ENCODE measurements at regions not wholly inside any gene's neighbourhood (a gene's known extent, or its start where the extent isn't known, plus 50 kb on each side); places are given as distances from the start of the nearest gene placed in this dataset.

- Histone ChIP-seq H3K27me3 (no peaks in the 10 kb centered on the region), H3K4me3 (no peak overlapping the region), H3K9me3 (no peaks in the 10 kb centered on the region), H3K4me1 (no peaks in the 10 kb centered on the region), H3K36me3 (no peaks in the 10 kb centered on the region), H3K27ac (no peak overlapping the region)
- WGBS, 2 donors (ENCODE audit: low coverage in 1 of 2): 85% methylated on average over 5 to 7 of the region's 7 CpGs
- intact Hi-C loops (cut with DNase I; ENCODE audit: low total_unique reads) (no loop called here), in situ Hi-C loops (cut with MboI; ENCODE audit: low pct_ligation_motif_present in 1 of 4, low pct_unique_long_range_greater_than_20kb in 1 of 4, low sequenced_read_pairs in 3 of 4) (no loop called here)
- DNase-seq: no peak
- TF ChIP-seq POLR2A (IDR thresholded peaks at IDR 0.05) (no peak), CTCF (IDR thresholded peaks at IDR 0.05) (no peak), POLR2AphosphoS5 (IDR thresholded peaks at IDR 0.05) (no peak), EP300 (IDR thresholded peaks at IDR 0.05; ENCODE audit: low read depth) (no peak)
These were observed 267.2 kb upstream of the ROBO1 start for GRCh38 chr3:80035021-80035420.

- H3K4me3 ChIP-seq: no peak overlapping the region
- H3K27me3 ChIP-seq: no peaks in the 10 kb centered on the region
- no peak for TF ChIP-seq POLR2A (IDR thresholded peaks at IDR 0.05)
- no peak for TF ChIP-seq POLR2AphosphoS5 (IDR thresholded peaks at IDR 0.05)
- in situ Hi-C loops (cut with MboI; ENCODE audit: low pct_ligation_motif_present in 1 of 4, low pct_unique_long_range_greater_than_20kb in 1 of 4, low sequenced_read_pairs in 3 of 4) (no loop called here), intact Hi-C loops (cut with DNase I; ENCODE audit: low total_unique reads) (no loop called here)
- WGBS, 2 donors (ENCODE audit: low coverage in 1 of 2): 69 to 92% methylated on average over 2 of the region's 2 CpGs
- no peaks in the 10 kb centered on the region for H3K4me1 ChIP-seq
- no peak overlapping the region for H3K27ac ChIP-seq
- DNase-seq: no peak
- H3K36me3 ChIP-seq: no peaks in the 10 kb centered on the region
- H3K9me3 ChIP-seq: no peaks in the 10 kb centered on the region
These were observed 255.2 kb upstream of the ROBO1 start for GRCh38 chr3:80023010-80023409.

GRCh38 chr3:80018375-80018774, 250.6 kb upstream of the ROBO1 start:
- no peak for TF ChIP-seq EP300 (IDR thresholded peaks at IDR 0.05; ENCODE audit: low read depth)
- no peak for TF ChIP-seq POLR2AphosphoS5 (IDR thresholded peaks at IDR 0.05)
- no peak for TF ChIP-seq CTCF (IDR thresholded peaks at IDR 0.05)
- no peak for TF ChIP-seq POLR2A (IDR thresholded peaks at IDR 0.05)
- intact Hi-C loops (cut with DNase I; ENCODE audit: low total_unique reads): no loop called here
- H3K36me3 ChIP-seq: no peaks in the 10 kb centered on the region
- H3K4me3 ChIP-seq: no peak overlapping the region
- H3K27ac ChIP-seq: no peak overlapping the region
- H3K9me3 ChIP-seq: no peaks in the 10 kb centered on the region
- no peaks in the 10 kb centered on the region for H3K4me1 ChIP-seq
- DNase-seq: no peak
- in situ Hi-C loops (cut with MboI; ENCODE audit: low pct_ligation_motif_present in 1 of 4, low pct_unique_long_range_greater_than_20kb in 1 of 4, low sequenced_read_pairs in 3 of 4): no loop called here
- H3K27me3 ChIP-seq: no peaks in the 10 kb centered on the region

- Histone ChIP-seq H3K9me3 (no peaks in the 10 kb centered on the region), H3K4me1 (no peaks in the 10 kb centered on the region), H3K27ac (no peak overlapping the region), H3K4me3 (no peak overlapping the region), H3K36me3 (no peaks in the 10 kb centered on the region), H3K27me3 (no peaks in the 10 kb centered on the region)
- WGBS, 2 donors (ENCODE audit: low coverage in 1 of 2): 94% methylated on average over 2 of the region's 2 CpGs; no CpG with 5 or more reads in 1 of the 2 donors
- intact Hi-C loops (cut with DNase I; ENCODE audit: low total_unique reads) (no loop called here), in situ Hi-C loops (cut with MboI; ENCODE audit: low pct_ligation_motif_present in 1 of 4, low pct_unique_long_range_greater_than_20kb in 1 of 4, low sequenced_read_pairs in 3 of 4) (no loop called here)
- TF ChIP-seq CTCF (IDR thresholded peaks at IDR 0.05) (no peak), EP300 (IDR thresholded peaks at IDR 0.05; ENCODE audit: low read depth) (no peak), POLR2AphosphoS5 (IDR thresholded peaks at IDR 0.05) (no peak)
- no peak for DNase-seq
These were observed 249.6 kb upstream of the ROBO1 start for GRCh38 chr3:80017369-80017768.

- H3K4me1 ChIP-seq: no peaks in the 10 kb centered on the region
- in situ Hi-C loops (cut with MboI; ENCODE audit: low pct_ligation_motif_present in 1 of 4, low pct_unique_long_range_greater_than_20kb in 1 of 4, low sequenced_read_pairs in 3 of 4): no loop called here
- DNase-seq: no peak
- no peak for TF ChIP-seq EP300 (IDR thresholded peaks at IDR 0.05; ENCODE audit: low read depth)
- TF ChIP-seq POLR2AphosphoS5 (IDR thresholded peaks at IDR 0.05): no peak
- H3K27ac ChIP-seq: no peak overlapping the region
- H3K9me3 ChIP-seq: no peaks in the 10 kb centered on the region
- H3K36me3 ChIP-seq: no peaks in the 10 kb centered on the region
- WGBS, 2 donors (ENCODE audit: low coverage in 1 of 2): 65% methylated on average over 5 of the region's 5 CpGs; no CpG with 5 or more reads in 1 of the 2 donors
- H3K4me3 ChIP-seq: no peak overlapping the region
- no peaks in the 10 kb centered on the region for H3K27me3 ChIP-seq
- intact Hi-C loops (cut with DNase I; ENCODE audit: low total_unique reads): no loop called here
These were observed 246.8 kb upstream of the ROBO1 start for GRCh38 chr3:80014576-80014975.
